ENCODE measurements at regions not wholly inside any gene's neighbourhood (a gene's known extent, or its start where the extent isn't known, plus 50 kb on each side); places are given as distances from the start of the nearest gene placed in this dataset.

- Histone ChIP-seq H3K4me1 (ENCODE audit: control insufficient read depth, insufficient read depth, low read length) (no peaks in the 10 kb centered on the region), H3K4me3 (ENCODE audit: low read depth, low read length) (no peak overlapping the region), H3K27ac (ENCODE audit: low read depth, low read length) (no peak overlapping the region), H3K9me3 (ENCODE audit: control insufficient read depth, insufficient read depth, low read length) (peaks cover 12% of the 10 kb centered on the region), H3K27me3 (ENCODE audit: control insufficient read depth, insufficient read depth, low read length) (no peaks in the 10 kb centered on the region), H3K36me3 (ENCODE audit: control insufficient read depth, insufficient read depth, low read length) (no peaks in the 10 kb centered on the region)
- WGBS (ENCODE audit: insufficient coverage), result no CpG with 5 or more reads among the region's 2 CpGs
- peak in 2 of 6 donors; percentile 23 to 58 for DNase-seq (ENCODE audit: low read depth in 4 of 6, low spot score in 6 of 6)
These were observed 1374.8 kb upstream of the MAP3K7 start for GRCh38 chr6:91961671-91962070.

- H3K4me1 ChIP-seq (ENCODE audit: control insufficient read depth, insufficient read depth, low read length), result no peaks in the 10 kb centered on the region
- peak in 1 of 6 donors; percentile 60 for DNase-seq (ENCODE audit: low read depth in 4 of 6, low spot score in 6 of 6)
These were observed 1374.4 kb upstream of the MAP3K7 start for GRCh38 chr6:91961236-91961635.

GRCh38 chr6:91941838-91942237 lies 1355.0 kb upstream of the MAP3K7 start:
- H3K27ac ChIP-seq (ENCODE audit: low read depth, low read length), result no peak overlapping the region
- WGBS (ENCODE audit: insufficient coverage), result no CpG with 5 or more reads among the region's 2 CpGs
- no peaks in the 10 kb centered on the region for H3K27me3 ChIP-seq (ENCODE audit: control insufficient read depth, insufficient read depth, low read length)
- no peaks in the 10 kb centered on the region for H3K4me1 ChIP-seq (ENCODE audit: control insufficient read depth, insufficient read depth, low read length)
- no peak overlapping the region for H3K4me3 ChIP-seq (ENCODE audit: low read depth, low read length)
- no peak for DNase-seq (ENCODE audit: low read depth in 4 of 6, low spot score in 6 of 6)
- no peaks in the 10 kb centered on the region for H3K36me3 ChIP-seq (ENCODE audit: control insufficient read depth, insufficient read depth, low read length)
- H3K9me3 ChIP-seq (ENCODE audit: control insufficient read depth, insufficient read depth, low read length), result no peaks in the 10 kb centered on the region

More at GRCh38 chr6:91961236-91961635, 1374.4 kb upstream of the MAP3K7 start:
- WGBS (ENCODE audit: insufficient coverage), result no CpG with 5 or more reads among the region's 3 CpGs
- Histone ChIP-seq H3K4me3 (ENCODE audit: low read depth, low read length) (no peak overlapping the region), H3K9me3 (ENCODE audit: control insufficient read depth, insufficient read depth, low read length) (peaks cover 10% of the 10 kb centered on the region), H3K27ac (ENCODE audit: low read depth, low read length) (no peak overlapping the region), H3K27me3 (ENCODE audit: control insufficient read depth, insufficient read depth, low read length) (no peaks in the 10 kb centered on the region), H3K36me3 (ENCODE audit: control insufficient read depth, insufficient read depth, low read length) (no peaks in the 10 kb centered on the region)

GRCh38 chr6:91940801-91941200 lies 1353.9 kb upstream of the MAP3K7 start:
- H3K27ac ChIP-seq (ENCODE audit: low read depth, low read length), result no peak overlapping the region
- H3K27me3 ChIP-seq (ENCODE audit: control insufficient read depth, insufficient read depth, low read length), result no peaks in the 10 kb centered on the region
- DNase-seq (ENCODE audit: low read depth in 4 of 6, low spot score in 6 of 6), result peak in 1 of 6 donors; percentile 76
- H3K4me3 ChIP-seq (ENCODE audit: low read depth, low read length), result no peak overlapping the region
- H3K4me1 ChIP-seq (ENCODE audit: control insufficient read depth, insufficient read depth, low read length), result no peaks in the 10 kb centered on the region
- no peaks in the 10 kb centered on the region for H3K9me3 ChIP-seq (ENCODE audit: control insufficient read depth, insufficient read depth, low read length)
- WGBS (ENCODE audit: insufficient coverage), result no CpG with 5 or more reads among the region's 1 CpG
- H3K36me3 ChIP-seq (ENCODE audit: control insufficient read depth, insufficient read depth, low read length), result no peaks in the 10 kb centered on the region

GRCh38 chr6:91926827-91927226 lies 1340.0 kb upstream of the MAP3K7 start:
- peaks cover 3% of the 10 kb centered on the region for H3K9me3 ChIP-seq (ENCODE audit: control insufficient read depth, insufficient read depth, low read length)
- no peak for DNase-seq (ENCODE audit: low read depth in 4 of 6, low spot score in 6 of 6)
- no peaks in the 10 kb centered on the region for H3K36me3 ChIP-seq (ENCODE audit: control insufficient read depth, insufficient read depth, low read length)
- H3K4me1 ChIP-seq (ENCODE audit: control insufficient read depth, insufficient read depth, low read length), result no peaks in the 10 kb centered on the region
- H3K27me3 ChIP-seq (ENCODE audit: control insufficient read depth, insufficient read depth, low read length), result no peaks in the 10 kb centered on the region
- no peak overlapping the region for H3K27ac ChIP-seq (ENCODE audit: low read depth, low read length)
- WGBS (ENCODE audit: insufficient coverage), result 96% methylated on average over 15 of the region's 15 CpGs
- no peak overlapping the region for H3K4me3 ChIP-seq (ENCODE audit: low read depth, low read length)

GRCh38 chr6:91926361-91926760 lies 1339.5 kb upstream of the MAP3K7 start:
- peaks cover 3% of the 10 kb centered on the region for H3K9me3 ChIP-seq (ENCODE audit: control insufficient read depth, insufficient read depth, low read length)
- H3K27me3 ChIP-seq (ENCODE audit: control insufficient read depth, insufficient read depth, low read length), result no peaks in the 10 kb centered on the region
- H3K4me3 ChIP-seq (ENCODE audit: low read depth, low read length), result no peak overlapping the region
- H3K27ac ChIP-seq (ENCODE audit: low read depth, low read length), result no peak overlapping the region
- WGBS (ENCODE audit: insufficient coverage), result 89% methylated on average over 6 of the region's 10 CpGs
- no peak for DNase-seq (ENCODE audit: low read depth in 4 of 6, low spot score in 6 of 6)
- no peaks in the 10 kb centered on the region for H3K36me3 ChIP-seq (ENCODE audit: control insufficient read depth, insufficient read depth, low read length)
- no peaks in the 10 kb centered on the region for H3K4me1 ChIP-seq (ENCODE audit: control insufficient read depth, insufficient read depth, low read length)

GRCh38 chr6:91911945-91912344 lies 1325.1 kb upstream of the MAP3K7 start:
- H3K27me3 ChIP-seq (ENCODE audit: control insufficient read depth, insufficient read depth, low read length), result no peaks in the 10 kb centered on the region
- WGBS (ENCODE audit: insufficient coverage), result 88% methylated on average over 2 of the region's 2 CpGs
- peaks cover 3% of the 10 kb centered on the region for H3K9me3 ChIP-seq (ENCODE audit: control insufficient read depth, insufficient read depth, low read length)
- H3K27ac ChIP-seq (ENCODE audit: low read depth, low read length), result no peak overlapping the region
- no peaks in the 10 kb centered on the region for H3K36me3 ChIP-seq (ENCODE audit: control insufficient read depth, insufficient read depth, low read length)
- no peaks in the 10 kb centered on the region for H3K4me1 ChIP-seq (ENCODE audit: control insufficient read depth, insufficient read depth, low read length)
- DNase-seq (ENCODE audit: low read depth in 4 of 6, low spot score in 6 of 6), result no peak
- no peak overlapping the region for H3K4me3 ChIP-seq (ENCODE audit: low read depth, low read length)

- Histone ChIP-seq H3K36me3 (ENCODE audit: control insufficient read depth, insufficient read depth, low read length) (no peaks in the 10 kb centered on the region), H3K27ac (ENCODE audit: low read depth, low read length) (no peak overlapping the region), H3K9me3 (ENCODE audit: control insufficient read depth, insufficient read depth, low read length) (no peaks in the 10 kb centered on the region), H3K4me3 (ENCODE audit: low read depth, low read length) (no peak overlapping the region), H3K4me1 (ENCODE audit: control insufficient read depth, insufficient read depth, low read length) (no peaks in the 10 kb centered on the region), H3K27me3 (ENCODE audit: control insufficient read depth, insufficient read depth, low read length) (no peaks in the 10 kb centered on the region)
- peak in 1 of 6 donors; percentile 71 for DNase-seq (ENCODE audit: low read depth in 4 of 6, low spot score in 6 of 6)
- WGBS (ENCODE audit: insufficient coverage), result no CpG with 5 or more reads among the region's 4 CpGs
These were observed 1317.8 kb upstream of the MAP3K7 start for GRCh38 chr6:91904586-91905164.

GRCh38 chr6:91895599-91896285 lies 1308.9 kb upstream of the MAP3K7 start:
- Histone ChIP-seq H3K27ac (ENCODE audit: low read depth, low read length) (peak overlapping the region; percentile 19), H3K36me3 (ENCODE audit: control insufficient read depth, insufficient read depth, low read length) (no peaks in the 10 kb centered on the region), H3K9me3 (ENCODE audit: control insufficient read depth, insufficient read depth, low read length) (peaks cover 5% of the 10 kb centered on the region), H3K27me3 (ENCODE audit: control insufficient read depth, insufficient read depth, low read length) (no peaks in the 10 kb centered on the region), H3K4me3 (ENCODE audit: low read depth, low read length) (no peak overlapping the region), H3K4me1 (ENCODE audit: control insufficient read depth, insufficient read depth, low read length) (no peaks in the 10 kb centered on the region)
- peak in 5 of 6 donors; percentile 17 to 79 (median 31) for DNase-seq (ENCODE audit: low read depth in 4 of 6, low spot score in 6 of 6)
- WGBS (ENCODE audit: insufficient coverage), result 47% methylated on average over 5 of the region's 6 CpGs

- no peak for DNase-seq (ENCODE audit: low read depth in 4 of 6, low spot score in 6 of 6)
- no peaks in the 10 kb centered on the region for H3K36me3 ChIP-seq (ENCODE audit: control insufficient read depth, insufficient read depth, low read length)
- H3K4me1 ChIP-seq (ENCODE audit: control insufficient read depth, insufficient read depth, low read length), result no peaks in the 10 kb centered on the region
- H3K9me3 ChIP-seq (ENCODE audit: control insufficient read depth, insufficient read depth, low read length), result peaks cover 12% of the 10 kb centered on the region
- 27% methylated on average over 1 of the region's 2 CpGs for WGBS (ENCODE audit: insufficient coverage)
- H3K4me3 ChIP-seq (ENCODE audit: low read depth, low read length), result no peak overlapping the region
- no peak overlapping the region for H3K27ac ChIP-seq (ENCODE audit: low read depth, low read length)
- no peaks in the 10 kb centered on the region for H3K27me3 ChIP-seq (ENCODE audit: control insufficient read depth, insufficient read depth, low read length)
These were observed 1299.4 kb upstream of the MAP3K7 start for GRCh38 chr6:91886183-91886795.
